Spleen (tissue), 7 donors: ENCODE measurements at regions not wholly inside any gene's neighbourhood (a gene's known extent, or its start where the extent isn't known, plus 50 kb on each side); places are given as distances from the start of the nearest gene placed in this dataset.

Experiments
- POLR2A ChIP-seq, 3 donors: fragments of 450-650 bp; IDR thresholded peaks; one replicate each; pipeline ENCODE4 v1.5.1; 2017; ENCODE audit warnings: antibody characterized with exemption in 3 of 3, mild to moderate bottlenecking in 1 of 3
- POLR2AphosphoS5 ChIP-seq, 3 donors: sonication (generic); formaldehyde crosslinking; IDR thresholded peaks; one replicate each; pipeline ENCODE4 v1.5.1; 2017; ENCODE audit warnings: antibody characterized with exemption in 3 of 3
- TF ChIP-seq, protein P1 (sequence below), 11 experiments: fragments of 200-600 bp in 7 of 11; fragments of 450-650 bp in 4 of 11; sonication (generic) in 4 of 11; IDR thresholded peaks in 8 of 11; conservative IDR thresholded peaks in 3 of 11; 1 replicate in 7 of 11; 2 replicates in 4 of 11; pipeline versions ENCODE4 v1.4.0 to v1.8.0; 2016 to 2021; ENCODE audit warnings: antibody characterized with exemption in 11 of 11, inconsistent platforms in 4 of 11, mild to moderate bottlenecking in 1 of 11
- donor health status: DM: no; HTN: no; CAD: no; lungs with moderate emphysema.
- donor health status: DM: no; HTN: no; CAD: no.
- donor health status: DM: no; HTN: no; CAD: no.

DNA sequence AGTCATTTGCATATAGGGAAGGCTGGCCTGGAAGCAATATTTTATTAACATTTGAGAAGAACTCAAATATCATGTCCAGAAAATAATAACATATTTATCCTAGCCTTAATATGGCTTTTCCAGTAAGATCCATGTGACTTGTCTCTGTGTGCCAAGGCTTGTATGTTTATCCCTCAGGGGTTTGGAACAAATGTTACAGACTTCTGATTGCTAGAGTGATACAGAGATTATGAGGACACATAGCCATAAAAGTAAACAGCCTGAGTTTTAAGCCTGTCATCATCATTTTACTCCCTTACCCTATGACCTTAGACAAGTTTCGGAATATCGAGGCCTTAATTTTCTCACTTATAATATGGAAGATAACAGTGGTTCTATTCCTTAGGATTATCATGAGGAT, 338.1 kb downstream of the GPAT3 start:
- TF ChIP-seq, protein P1, sequence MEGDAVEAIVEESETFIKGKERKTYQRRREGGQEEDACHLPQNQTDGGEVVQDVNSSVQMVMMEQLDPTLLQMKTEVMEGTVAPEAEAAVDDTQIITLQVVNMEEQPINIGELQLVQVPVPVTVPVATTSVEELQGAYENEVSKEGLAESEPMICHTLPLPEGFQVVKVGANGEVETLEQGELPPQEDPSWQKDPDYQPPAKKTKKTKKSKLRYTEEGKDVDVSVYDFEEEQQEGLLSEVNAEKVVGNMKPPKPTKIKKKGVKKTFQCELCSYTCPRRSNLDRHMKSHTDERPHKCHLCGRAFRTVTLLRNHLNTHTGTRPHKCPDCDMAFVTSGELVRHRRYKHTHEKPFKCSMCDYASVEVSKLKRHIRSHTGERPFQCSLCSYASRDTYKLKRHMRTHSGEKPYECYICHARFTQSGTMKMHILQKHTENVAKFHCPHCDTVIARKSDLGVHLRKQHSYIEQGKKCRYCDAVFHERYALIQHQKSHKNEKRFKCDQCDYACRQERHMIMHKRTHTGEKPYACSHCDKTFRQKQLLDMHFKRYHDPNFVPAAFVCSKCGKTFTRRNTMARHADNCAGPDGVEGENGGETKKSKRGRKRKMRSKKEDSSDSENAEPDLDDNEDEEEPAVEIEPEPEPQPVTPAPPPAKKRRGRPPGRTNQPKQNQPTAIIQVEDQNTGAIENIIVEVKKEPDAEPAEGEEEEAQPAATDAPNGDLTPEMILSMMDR (IDR thresholded peaks at IDR 0.05 in 8 of 11, conservative IDR thresholded peaks at IDR 0.05 in 3 of 11): no peak
- no peak for TF ChIP-seq POLR2AphosphoS5 (IDR thresholded peaks at IDR 0.05)
- TF ChIP-seq POLR2A (IDR thresholded peaks at IDR 0.05): no peak
